ENCODE measurements at regions not wholly inside any gene's neighbourhood (a gene's known extent, or its start where the extent isn't known, plus 50 kb on each side); places are given as distances from the start of the nearest gene placed in this dataset.

DNA sequence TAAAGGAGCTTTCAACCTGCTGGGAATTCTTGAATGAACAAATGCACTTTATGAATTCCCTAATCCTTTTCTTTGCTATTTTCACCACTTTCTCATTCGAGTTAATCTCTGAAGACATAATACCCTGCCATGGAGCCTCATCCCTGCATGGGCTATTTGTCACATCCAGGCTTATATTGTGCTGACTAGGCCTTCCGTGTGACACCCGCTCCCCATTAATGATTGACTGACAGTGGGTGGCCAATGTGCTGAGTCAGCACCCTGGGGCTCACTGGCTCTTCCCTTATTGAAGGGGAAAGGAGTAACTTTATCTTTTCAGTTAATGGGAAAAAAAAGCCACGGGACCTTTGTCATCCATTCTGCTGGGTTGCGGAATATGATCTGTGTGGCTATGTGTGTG, 1024.8 kb upstream of the EEF2KMT start:
- TF ChIP-seq, protein P1, sequence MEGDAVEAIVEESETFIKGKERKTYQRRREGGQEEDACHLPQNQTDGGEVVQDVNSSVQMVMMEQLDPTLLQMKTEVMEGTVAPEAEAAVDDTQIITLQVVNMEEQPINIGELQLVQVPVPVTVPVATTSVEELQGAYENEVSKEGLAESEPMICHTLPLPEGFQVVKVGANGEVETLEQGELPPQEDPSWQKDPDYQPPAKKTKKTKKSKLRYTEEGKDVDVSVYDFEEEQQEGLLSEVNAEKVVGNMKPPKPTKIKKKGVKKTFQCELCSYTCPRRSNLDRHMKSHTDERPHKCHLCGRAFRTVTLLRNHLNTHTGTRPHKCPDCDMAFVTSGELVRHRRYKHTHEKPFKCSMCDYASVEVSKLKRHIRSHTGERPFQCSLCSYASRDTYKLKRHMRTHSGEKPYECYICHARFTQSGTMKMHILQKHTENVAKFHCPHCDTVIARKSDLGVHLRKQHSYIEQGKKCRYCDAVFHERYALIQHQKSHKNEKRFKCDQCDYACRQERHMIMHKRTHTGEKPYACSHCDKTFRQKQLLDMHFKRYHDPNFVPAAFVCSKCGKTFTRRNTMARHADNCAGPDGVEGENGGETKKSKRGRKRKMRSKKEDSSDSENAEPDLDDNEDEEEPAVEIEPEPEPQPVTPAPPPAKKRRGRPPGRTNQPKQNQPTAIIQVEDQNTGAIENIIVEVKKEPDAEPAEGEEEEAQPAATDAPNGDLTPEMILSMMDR (IDR thresholded peaks at IDR 0.05; ENCODE audit: insufficient read depth, low read length, missing control alignments) = no peak
- CTCF ChIA-PET = no interaction called here
- DNase-seq (ENCODE audit: low read depth, low spot score) = no peak
- POLR2A ChIA-PET = no interaction called here
- no peak overlapping the region for H3K4me3 ChIP-seq (ENCODE audit: low read depth, low read length)

DNA sequence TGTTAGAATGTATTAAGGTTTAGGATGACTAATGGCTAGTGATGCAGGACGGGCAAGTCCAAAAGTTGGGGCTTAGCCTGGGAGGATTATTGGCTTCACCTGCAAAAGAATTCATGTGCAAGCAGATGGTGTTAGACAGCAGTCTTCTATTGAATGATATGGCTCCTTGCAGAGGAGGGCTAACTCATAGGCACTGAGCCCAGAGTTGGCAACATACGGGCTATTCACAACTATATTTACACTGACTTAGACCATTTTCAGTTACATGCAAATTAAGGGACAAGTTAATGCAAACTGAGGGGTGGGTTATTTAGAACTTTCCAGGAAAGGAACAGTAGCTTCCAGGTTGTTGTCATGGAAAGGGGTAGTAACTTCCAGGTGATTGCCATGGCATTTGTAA, 1017.1 kb upstream of the EEF2KMT start:
- TF ChIP-seq, protein P1 (IDR thresholded peaks at IDR 0.05; ENCODE audit: insufficient read depth, low read length, missing control alignments) = no peak
- no peak overlapping the region for H3K4me3 ChIP-seq (ENCODE audit: low read depth, low read length)
- ChIA-PET CTCF (no interaction called here), POLR2A (no interaction called here)
- no peak for DNase-seq (ENCODE audit: low read depth, low spot score)

DNA sequence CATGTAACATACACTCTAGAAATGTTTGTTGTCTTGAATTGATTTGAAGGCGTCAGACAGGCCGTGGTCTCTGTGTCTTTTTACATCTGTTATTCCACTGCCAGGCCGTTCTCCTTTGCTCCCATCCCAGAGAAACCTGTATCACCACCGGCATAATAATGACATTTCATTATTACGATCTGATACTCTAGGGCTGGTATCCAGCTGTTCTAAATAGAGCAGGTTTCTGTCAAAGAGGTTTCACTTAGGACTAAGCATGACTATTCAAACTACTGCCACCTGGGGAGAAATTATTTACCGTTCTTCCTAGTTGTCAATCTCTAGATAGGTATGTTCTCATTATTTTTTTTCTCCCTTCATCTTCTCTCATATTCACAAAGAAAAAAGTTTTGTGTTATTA, 1016.2 kb upstream of the EEF2KMT start:
- ChIA-PET CTCF (no interaction called here), POLR2A (no interaction called here)
- no peak for DNase-seq (ENCODE audit: low read depth, low spot score)
- no peak overlapping the region for H3K4me3 ChIP-seq (ENCODE audit: low read depth, low read length)
- TF ChIP-seq, protein P1 (IDR thresholded peaks at IDR 0.05; ENCODE audit: insufficient read depth, low read length, missing control alignments) = no peak

DNA sequence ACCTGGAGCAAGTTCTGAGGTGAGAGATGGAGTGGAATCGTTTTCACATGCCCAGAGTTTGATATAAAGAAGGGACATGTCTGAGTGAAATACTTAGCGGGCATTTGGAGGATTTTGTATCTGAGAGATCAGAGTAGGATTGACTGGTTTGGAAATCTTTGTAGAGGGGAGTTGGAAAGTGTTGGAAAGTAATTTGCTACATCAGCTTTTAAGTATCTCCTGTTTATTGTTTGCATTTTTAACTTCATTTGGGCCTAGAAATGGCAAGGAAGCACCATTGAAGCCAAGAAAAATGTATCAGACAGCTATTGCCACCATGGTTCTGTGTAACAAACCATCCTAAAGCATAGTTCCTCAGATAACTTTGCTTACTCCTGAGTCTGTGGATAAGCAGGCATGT, 1015.1 kb upstream of the EEF2KMT start:
- TF ChIP-seq, protein P1 (IDR thresholded peaks at IDR 0.05; ENCODE audit: insufficient read depth, low read length, missing control alignments) = no peak
- no peak overlapping the region for H3K4me3 ChIP-seq (ENCODE audit: low read depth, low read length)
- ChIA-PET POLR2A (no interaction called here), CTCF (no interaction called here)
- no peak for DNase-seq (ENCODE audit: low read depth, low spot score)

DNA sequence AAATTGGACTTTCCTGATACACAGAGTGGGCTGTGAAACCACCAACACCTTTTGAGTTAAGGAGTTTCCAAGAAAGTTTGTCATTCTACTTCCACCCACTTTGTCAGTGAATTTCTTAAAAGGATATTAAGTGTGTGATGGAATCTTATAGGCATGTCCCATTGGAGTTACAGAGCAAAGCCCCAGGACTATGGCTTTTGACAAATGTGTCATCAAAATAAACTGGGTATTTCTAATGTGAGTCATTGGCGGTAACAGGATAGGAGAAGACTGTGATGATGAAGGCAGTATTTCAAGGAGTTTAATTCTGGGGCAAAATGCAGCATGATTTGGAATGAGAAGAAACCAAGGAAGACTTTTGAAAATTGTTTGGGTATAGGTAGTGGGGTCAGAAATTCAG, 1013.8 kb upstream of the EEF2KMT start:
- CTCF ChIA-PET = no interaction called here
- no peak overlapping the region for H3K4me3 ChIP-seq (ENCODE audit: low read depth, low read length)
- POLR2A ChIA-PET = no interaction called here
- TF ChIP-seq, protein P1 (IDR thresholded peaks at IDR 0.05; ENCODE audit: insufficient read depth, low read length, missing control alignments) = no peak
- no peak for DNase-seq (ENCODE audit: low read depth, low spot score)

DNA sequence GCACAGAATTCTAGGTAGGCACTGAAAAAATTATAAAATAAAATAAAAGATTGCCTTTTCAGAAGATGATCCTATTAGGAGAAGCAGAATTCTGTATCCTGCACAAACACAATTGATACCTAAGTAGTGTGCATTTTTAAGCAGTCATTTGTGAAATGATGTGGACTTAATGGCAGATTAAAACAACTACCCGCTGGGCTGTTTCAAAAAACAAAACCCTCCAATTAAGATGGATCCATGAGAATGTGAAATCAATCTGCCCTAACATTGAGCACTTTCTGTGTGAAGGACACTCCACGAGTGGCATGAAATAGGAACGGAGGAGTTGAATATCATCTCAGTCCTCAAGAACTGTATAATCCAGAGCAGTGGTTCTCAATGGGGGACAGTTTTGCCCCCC, 1012.8 kb upstream of the EEF2KMT start:
- ChIA-PET CTCF (no interaction called here), POLR2A (no interaction called here)
- TF ChIP-seq, protein P1 (IDR thresholded peaks at IDR 0.05; ENCODE audit: insufficient read depth, low read length, missing control alignments) = no peak
- H3K4me3 ChIP-seq (ENCODE audit: low read depth, low read length) = no peak overlapping the region
- no peak for DNase-seq (ENCODE audit: low read depth, low spot score)

All from AG04449 (cell line).